IPS-18a (cell line): ENCODE measurements at regions not wholly inside any gene's neighbourhood (a gene's known extent, or its start where the extent isn't known, plus 50 kb on each side); places are given as distances from the start of the nearest gene placed in this dataset.
"Not testable (repeated sequence)": the region's sequence is repeated elsewhere in the genome, so short reads cannot be mapped to it uniquely, and the experiment has no call there.

ENCODE experiments used
- H3K27ac ChIP-seq: one replicate; pipeline ENCODE4 v1.5.1; 2013; ENCODE audit warnings: low read length
- H3K27me3 ChIP-seq: one replicate; pipeline ENCODE4 v1.6.1; 2013; ENCODE audit warnings: mild to moderate bottlenecking, low read length; ENCODE audit not compliant: control insufficient read depth, insufficient read depth
- H3K36me3 ChIP-seq: one replicate; pipeline ENCODE4 v1.6.1; 2013; ENCODE audit warnings: low read depth, low read length; ENCODE audit not compliant: control insufficient read depth
- H3K4me1 ChIP-seq: one replicate; pipeline ENCODE4 v1.6.1; 2013; ENCODE audit warnings: low read depth, low read length; ENCODE audit not compliant: control insufficient read depth
- H3K4me3 ChIP-seq: one replicate; pipeline ENCODE4 v1.5.1; 2013; ENCODE audit warnings: low read length
- H3K9ac ChIP-seq: one replicate; pipeline ENCODE4 v1.6.1; 2013; ENCODE audit warnings: mild to moderate bottlenecking, low read length, moderate library complexity
- H3K9me3 ChIP-seq: one replicate; pipeline ENCODE4 v1.6.1; 2013; ENCODE audit warnings: low read depth, low read length; ENCODE audit not compliant: control insufficient read depth

- Histone ChIP-seq H3K27ac (no peak overlapping the region), H3K4me3 (no peak overlapping the region), H3K27me3 (no peaks in the 10 kb centered on the region), H3K9ac (no peak overlapping the region), H3K9me3 (no peaks in the 10 kb centered on the region), H3K4me1 (no peaks in the 10 kb centered on the region), H3K36me3 (no peaks in the 10 kb centered on the region)
Observed at GRCh38 chr5:113721171-113721570, 207.7 kb downstream of the YTHDC2 start.

GRCh38 chr5:113723021-113723420, 209.5 kb downstream of the YTHDC2 start:
- no peak overlapping the region for H3K4me3 ChIP-seq

GRCh38 chr5:113735751-113736150, 222.3 kb downstream of the YTHDC2 start:
- no peaks in the 10 kb centered on the region for H3K4me1 ChIP-seq
- H3K27me3 ChIP-seq: no peaks in the 10 kb centered on the region
- H3K9ac ChIP-seq: no peak overlapping the region

More at GRCh38 chr5:113723021-113723420, 209.5 kb downstream of the YTHDC2 start:
- H3K4me1 ChIP-seq: no peaks in the 10 kb centered on the region
- H3K27me3 ChIP-seq: no peaks in the 10 kb centered on the region
- no peak overlapping the region for H3K9ac ChIP-seq
- no peaks in the 10 kb centered on the region for H3K9me3 ChIP-seq
- H3K27ac ChIP-seq: no peak overlapping the region
- no peaks in the 10 kb centered on the region for H3K36me3 ChIP-seq

GRCh38 chr5:113742176-113742575, 228.7 kb downstream of the YTHDC2 start:
- Histone ChIP-seq H3K4me1 (no peaks in the 10 kb centered on the region), H3K9me3 (no peaks in the 10 kb centered on the region), H3K36me3 (no peaks in the 10 kb centered on the region), H3K4me3 (no peak overlapping the region), H3K27me3 (no peaks in the 10 kb centered on the region), H3K9ac (no peak overlapping the region), H3K27ac (no peak overlapping the region)

More at GRCh38 chr5:113735751-113736150, 222.3 kb downstream of the YTHDC2 start:
- Histone ChIP-seq H3K36me3 (no peaks in the 10 kb centered on the region), H3K27ac (no peak overlapping the region), H3K9me3 (no peaks in the 10 kb centered on the region), H3K4me3 (no peak overlapping the region)

GRCh38 chr5:113742639-113743038, 229.1 kb downstream of the YTHDC2 start:
- no peak overlapping the region for H3K9ac ChIP-seq
- no peaks in the 10 kb centered on the region for H3K9me3 ChIP-seq
- no peak overlapping the region for H3K4me3 ChIP-seq
- no peaks in the 10 kb centered on the region for H3K4me1 ChIP-seq
- no peaks in the 10 kb centered on the region for H3K27me3 ChIP-seq
- H3K27ac ChIP-seq: no peak overlapping the region
- no peaks in the 10 kb centered on the region for H3K36me3 ChIP-seq

- Histone ChIP-seq H3K27ac (no peak overlapping the region), H3K27me3 (no peaks in the 10 kb centered on the region), H3K9ac (no peak overlapping the region), H3K4me1 (peaks cover 5% of the 10 kb centered on the region), H3K4me3 (no peak overlapping the region), H3K9me3 (peaks cover 3% of the 10 kb centered on the region), H3K36me3 (no peaks in the 10 kb centered on the region)
Observed at GRCh38 chr5:113748403-113748802, 234.9 kb downstream of the YTHDC2 start.

- Histone ChIP-seq H3K27ac (no peak overlapping the region), H3K9ac (no peak overlapping the region), H3K4me1 (peaks cover 5% of the 10 kb centered on the region), H3K27me3 (no peaks in the 10 kb centered on the region), H3K9me3 (peaks cover 3% of the 10 kb centered on the region), H3K36me3 (no peaks in the 10 kb centered on the region), H3K4me3 (no peak overlapping the region)
Observed at GRCh38 chr5:113749334-113749733, 235.8 kb downstream of the YTHDC2 start.

GRCh38 chr5:113753182-113753581, 239.7 kb downstream of the YTHDC2 start:
- H3K4me3 ChIP-seq, H3K4me1 ChIP-seq, H3K27me3 ChIP-seq, H3K36me3 ChIP-seq, H3K9ac ChIP-seq, H3K9me3 ChIP-seq, H3K27ac ChIP-seq: not testable (repeated sequence)

GRCh38 chr5:113755516-113755915, 242.0 kb downstream of the YTHDC2 start:
- no peak overlapping the region for H3K4me3 ChIP-seq
- H3K27ac ChIP-seq: no peak overlapping the region
- H3K4me1 ChIP-seq: peaks cover 6% of the 10 kb centered on the region
- no peaks in the 10 kb centered on the region for H3K9me3 ChIP-seq
- no peaks in the 10 kb centered on the region for H3K36me3 ChIP-seq
- H3K27me3 ChIP-seq: no peaks in the 10 kb centered on the region
- no peak overlapping the region for H3K9ac ChIP-seq

- Histone ChIP-seq H3K4me1 (peaks cover 7% of the 10 kb centered on the region), H3K27me3 (no peaks in the 10 kb centered on the region), H3K27ac (no peak overlapping the region), H3K9ac (no peak overlapping the region), H3K36me3 (no peaks in the 10 kb centered on the region), H3K4me3 (no peak overlapping the region), H3K9me3 (no peaks in the 10 kb centered on the region)
Observed at GRCh38 chr5:113757508-113757907, 244.0 kb downstream of the YTHDC2 start.

GRCh38 chr5:113759505-113759904, 246.0 kb downstream of the YTHDC2 start:
- Histone ChIP-seq H3K27ac (no peak overlapping the region), H3K4me3 (no peak overlapping the region), H3K9ac (no peak overlapping the region), H3K27me3 (no peaks in the 10 kb centered on the region), H3K9me3 (no peaks in the 10 kb centered on the region), H3K36me3 (no peaks in the 10 kb centered on the region), H3K4me1 (peaks cover 7% of the 10 kb centered on the region)

GRCh38 chr5:113760486-113760885, 247.0 kb downstream of the YTHDC2 start:
- Histone ChIP-seq H3K36me3 (no peaks in the 10 kb centered on the region), H3K27me3 (no peaks in the 10 kb centered on the region), H3K4me3 (no peak overlapping the region), H3K4me1 (peaks cover 7% of the 10 kb centered on the region), H3K9me3 (no peaks in the 10 kb centered on the region), H3K27ac (no peak overlapping the region), H3K9ac (no peak overlapping the region)
